Body of pancreas (tissue), 4 donors: ENCODE measurements at regions not wholly inside any gene's neighbourhood (a gene's known extent, or its start where the extent isn't known, plus 50 kb on each side); places are given as distances from the start of the nearest gene placed in this dataset.

Source experiments
- POLR2A ChIP-seq, 3 donors: fragments of 450-650 bp; IDR thresholded peaks; one replicate each; pipeline ENCODE4 v1.6.1; 2016; ENCODE audit warnings: antibody characterized with exemption in 3 of 3, mild to moderate bottlenecking in 2 of 3
- TF ChIP-seq, protein P1 (sequence below), 7 experiments: fragments of 450-650 bp in 4 of 7; fragments of 200-600 bp in 3 of 7; sonication (generic) in 3 of 7; IDR thresholded peaks; one replicate each; pipeline ENCODE4 v1.5.1; 2016 to 2019; ENCODE audit warnings: antibody characterized with exemption in 7 of 7

DNA sequence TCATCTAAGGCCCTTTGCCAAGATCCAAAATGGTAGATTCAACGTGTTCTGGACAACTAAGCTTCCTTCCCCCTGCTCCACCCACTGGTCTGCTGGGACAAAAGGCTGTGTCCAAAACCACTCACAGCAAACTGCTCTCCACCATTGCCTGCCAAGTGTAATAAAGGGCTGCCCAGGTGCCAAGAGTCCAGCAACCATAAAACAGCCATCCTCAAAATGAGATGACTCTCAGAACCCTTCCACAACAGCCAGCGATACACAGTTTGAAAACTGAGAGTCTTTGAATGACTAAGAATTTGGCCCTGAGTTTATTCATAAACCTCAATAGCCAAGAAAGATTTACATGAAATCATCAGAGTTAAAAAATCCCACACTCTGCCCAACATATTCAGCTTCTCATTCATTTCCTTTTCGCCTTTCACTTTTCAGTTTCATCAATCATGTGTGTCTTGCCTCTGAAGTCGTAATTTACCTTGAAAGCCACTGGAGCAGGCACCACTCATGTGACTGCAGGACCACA is 658.1 kb upstream of the MGMT start:
- TF ChIP-seq, protein P1, sequence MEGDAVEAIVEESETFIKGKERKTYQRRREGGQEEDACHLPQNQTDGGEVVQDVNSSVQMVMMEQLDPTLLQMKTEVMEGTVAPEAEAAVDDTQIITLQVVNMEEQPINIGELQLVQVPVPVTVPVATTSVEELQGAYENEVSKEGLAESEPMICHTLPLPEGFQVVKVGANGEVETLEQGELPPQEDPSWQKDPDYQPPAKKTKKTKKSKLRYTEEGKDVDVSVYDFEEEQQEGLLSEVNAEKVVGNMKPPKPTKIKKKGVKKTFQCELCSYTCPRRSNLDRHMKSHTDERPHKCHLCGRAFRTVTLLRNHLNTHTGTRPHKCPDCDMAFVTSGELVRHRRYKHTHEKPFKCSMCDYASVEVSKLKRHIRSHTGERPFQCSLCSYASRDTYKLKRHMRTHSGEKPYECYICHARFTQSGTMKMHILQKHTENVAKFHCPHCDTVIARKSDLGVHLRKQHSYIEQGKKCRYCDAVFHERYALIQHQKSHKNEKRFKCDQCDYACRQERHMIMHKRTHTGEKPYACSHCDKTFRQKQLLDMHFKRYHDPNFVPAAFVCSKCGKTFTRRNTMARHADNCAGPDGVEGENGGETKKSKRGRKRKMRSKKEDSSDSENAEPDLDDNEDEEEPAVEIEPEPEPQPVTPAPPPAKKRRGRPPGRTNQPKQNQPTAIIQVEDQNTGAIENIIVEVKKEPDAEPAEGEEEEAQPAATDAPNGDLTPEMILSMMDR (IDR thresholded peaks at IDR 0.05), result no peak
- TF ChIP-seq POLR2A (IDR thresholded peaks at IDR 0.05), result no peak
